ENCODE measurements at regions not wholly inside any gene's neighbourhood (a gene's known extent, or its start where the extent isn't known, plus 50 kb on each side); places are given as distances from the start of the nearest gene placed in this dataset.

- TF ChIP-seq CTCF (IDR thresholded peaks at IDR 0.05) (no peak), POLR2A (IDR thresholded peaks at IDR 0.05) (no peak)
These were observed 162.4 kb upstream of the TGFBR2 start for GRCh38 chr3:30443756-30444673.
